Glomerular endothelial cell (primary cell): ENCODE measurements at regions not wholly inside any gene's neighbourhood (a gene's known extent, or its start where the extent isn't known, plus 50 kb on each side); places are given as distances from the start of the nearest gene placed in this dataset.
"Not testable (repeated sequence)": the region's sequence is repeated elsewhere in the genome, so short reads cannot be mapped to it uniquely, and the experiment has no call there.

Experiments used
- DNase-seq: peaks from one replicate; pipeline ENCODE4 v3.0.0-alpha.2; 2011; ENCODE audit warnings: low read depth, low spot score; ENCODE audit errors: extremely low read depth

- DNase-seq = no peak
These were observed 626.5 kb upstream of the AUTS2 start for GRCh38 chr7:68971634-68972340.

DNA sequence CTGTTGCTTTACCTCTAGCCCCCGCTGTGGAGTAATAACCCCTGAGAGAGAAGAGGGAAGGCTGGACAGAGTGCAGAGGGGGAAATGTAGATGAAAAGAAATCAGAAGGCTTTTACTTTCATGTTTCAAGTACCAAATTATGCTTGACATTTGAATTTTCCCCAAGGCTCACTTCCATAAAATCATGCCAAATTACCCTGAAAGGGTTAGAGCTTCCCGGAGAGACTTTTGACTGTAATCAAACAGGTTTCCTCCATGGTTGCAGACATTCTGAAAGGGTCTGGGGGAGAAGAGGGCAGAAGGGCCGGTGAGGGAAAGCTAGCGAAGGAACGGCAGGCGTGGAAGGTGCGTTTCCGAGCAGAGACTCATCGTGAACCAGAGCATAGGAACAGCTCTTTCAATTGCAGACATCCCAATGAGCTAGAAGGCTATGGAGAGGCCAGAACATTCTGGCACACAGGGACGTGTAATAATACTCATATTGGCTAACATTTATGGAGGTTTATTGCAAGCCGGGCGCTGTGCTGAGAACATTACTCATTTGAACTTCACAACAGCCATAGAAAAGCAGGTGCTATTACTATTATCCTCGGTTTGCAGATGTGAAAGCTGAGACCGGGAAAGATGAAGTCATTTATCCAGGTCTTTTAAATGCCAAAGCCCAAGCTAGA lies 620.8 kb upstream of the AUTS2 start:
- DNase-seq = no peak

DNA sequence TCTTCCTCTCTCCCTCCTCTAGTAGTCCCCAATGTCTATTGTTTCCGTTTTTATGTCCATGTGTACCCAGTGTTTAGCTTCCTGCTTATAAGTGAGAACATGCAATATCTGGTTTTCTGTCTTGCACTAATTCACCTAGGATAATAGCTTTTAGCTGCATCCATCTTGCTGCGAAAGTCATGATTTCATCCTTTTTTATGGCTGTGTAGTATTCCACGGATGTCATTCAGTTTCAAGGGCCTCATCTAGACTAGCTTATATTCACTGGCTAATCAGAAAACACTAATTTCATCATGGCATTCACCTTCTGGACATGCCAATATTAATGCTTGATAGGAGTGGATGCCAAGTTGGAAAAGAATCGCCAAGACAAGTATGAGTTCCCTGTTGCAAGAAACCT lies 619.6 kb upstream of the AUTS2 start:
- no peak for DNase-seq

DNA sequence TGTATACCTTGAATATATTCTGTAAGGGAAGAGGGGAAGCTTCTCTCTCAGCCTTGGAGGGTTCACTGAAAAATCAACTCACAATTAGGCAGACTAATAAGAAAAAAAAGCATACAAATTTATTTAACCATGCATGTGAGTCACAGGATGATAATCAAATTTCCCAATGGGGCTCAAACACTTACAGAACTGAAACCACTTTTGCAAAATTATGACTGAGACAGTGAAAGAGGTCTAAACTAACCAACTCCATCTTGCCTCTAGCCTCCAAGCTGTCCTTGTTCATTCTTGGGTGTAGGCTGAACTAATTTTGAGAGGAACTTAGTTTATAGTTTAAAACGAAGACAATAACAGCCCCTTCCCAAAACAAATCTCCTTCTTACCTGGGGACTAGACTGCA lies 618.3 kb upstream of the AUTS2 start:
- no peak for DNase-seq

DNA sequence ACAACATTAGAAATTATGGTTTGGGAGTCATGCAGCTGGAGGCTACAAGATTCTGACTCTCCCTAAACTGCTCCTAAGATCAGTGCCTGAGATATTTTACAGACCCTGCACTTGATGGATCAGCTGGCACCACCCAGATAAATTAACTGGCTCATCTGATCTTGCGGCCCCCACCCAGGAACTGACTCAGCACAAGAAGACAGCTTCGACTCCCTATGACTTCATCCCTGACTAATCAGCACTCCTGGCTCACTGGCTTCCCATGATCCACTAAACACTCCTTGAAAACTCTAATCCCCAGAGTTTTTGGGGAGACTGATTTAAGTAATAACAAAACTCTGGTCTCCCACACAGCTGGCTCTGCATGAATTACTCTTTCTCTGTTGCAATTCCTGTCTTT lies 617.8 kb upstream of the AUTS2 start:
- not testable (repeated sequence) for DNase-seq

- DNase-seq = no peak
These were observed 614.0 kb upstream of the AUTS2 start for GRCh38 chr7:68984306-68984705.

GRCh38 chr7:68994841-68995240 lies 603.4 kb upstream of the AUTS2 start:
- no peak for DNase-seq

- no peak for DNase-seq
These were observed 600.1 kb upstream of the AUTS2 start for GRCh38 chr7:68998136-68998535.

- no peak for DNase-seq
These were observed 595.9 kb upstream of the AUTS2 start for GRCh38 chr7:69002416-69002815.

- DNase-seq = no peak
These were observed 586.1 kb upstream of the AUTS2 start for GRCh38 chr7:69012149-69012548.

DNA sequence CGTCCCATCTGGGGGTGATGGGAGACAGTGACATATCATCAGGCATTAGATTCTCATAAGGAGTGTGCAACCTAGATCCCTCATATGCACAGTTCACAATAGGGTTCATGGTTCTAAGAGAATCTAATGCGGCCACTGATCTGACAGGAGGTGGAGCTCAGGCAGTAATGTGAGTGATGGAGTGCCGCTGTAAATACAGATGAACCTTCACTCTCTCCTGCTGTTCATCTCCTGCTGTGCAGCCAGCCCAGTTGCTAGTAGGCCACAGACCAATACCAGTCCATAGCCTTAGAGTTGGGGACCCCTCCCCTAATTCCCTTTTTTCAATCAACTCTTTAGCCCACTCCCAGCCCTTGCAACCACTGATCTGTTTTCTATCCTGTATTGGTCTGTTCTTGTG lies 581.1 kb upstream of the AUTS2 start:
- DNase-seq = no peak

DNA sequence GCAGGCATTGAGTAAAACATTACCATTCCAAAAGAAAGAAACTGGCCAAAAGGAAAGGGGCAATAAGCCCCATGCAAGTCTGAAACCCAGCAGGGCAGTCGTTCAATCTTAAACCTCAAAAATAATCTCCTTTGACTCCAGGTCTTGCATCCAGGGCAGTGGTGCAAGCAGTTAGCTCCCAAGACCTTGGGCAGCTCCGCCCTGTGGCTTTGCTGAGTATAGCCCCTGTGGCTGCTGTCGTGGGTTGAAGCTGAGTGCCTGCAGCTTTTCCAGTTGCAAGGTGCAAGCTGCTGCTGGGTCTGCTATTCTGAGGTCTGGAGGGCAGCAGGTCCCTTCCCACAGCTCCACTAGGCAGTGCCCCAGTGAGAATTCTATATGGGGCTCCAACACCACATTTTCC lies 580.1 kb upstream of the AUTS2 start:
- no peak for DNase-seq

DNA sequence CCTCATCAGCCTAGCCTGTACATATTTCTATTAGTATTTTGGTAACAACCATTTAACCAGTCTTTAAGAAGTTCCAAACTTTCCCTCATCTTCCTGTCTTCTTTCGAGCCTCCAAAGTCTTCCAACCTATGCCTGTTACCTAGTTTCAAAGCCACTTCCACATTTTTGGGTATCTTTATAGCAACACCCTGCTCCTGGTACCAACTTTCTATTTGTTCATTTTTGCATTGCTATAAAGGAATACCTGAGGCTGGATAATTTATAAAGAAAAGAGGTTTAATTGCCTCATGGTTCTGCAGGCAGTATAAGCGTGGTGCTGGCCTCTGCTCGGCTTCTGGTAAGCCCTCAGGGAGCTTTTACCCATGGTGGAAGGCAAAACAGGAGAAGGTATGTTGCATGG lies 578.8 kb upstream of the AUTS2 start:
- DNase-seq = no peak

GRCh38 chr7:69020536-69020935 lies 577.7 kb upstream of the AUTS2 start:
- no peak for DNase-seq

DNA sequence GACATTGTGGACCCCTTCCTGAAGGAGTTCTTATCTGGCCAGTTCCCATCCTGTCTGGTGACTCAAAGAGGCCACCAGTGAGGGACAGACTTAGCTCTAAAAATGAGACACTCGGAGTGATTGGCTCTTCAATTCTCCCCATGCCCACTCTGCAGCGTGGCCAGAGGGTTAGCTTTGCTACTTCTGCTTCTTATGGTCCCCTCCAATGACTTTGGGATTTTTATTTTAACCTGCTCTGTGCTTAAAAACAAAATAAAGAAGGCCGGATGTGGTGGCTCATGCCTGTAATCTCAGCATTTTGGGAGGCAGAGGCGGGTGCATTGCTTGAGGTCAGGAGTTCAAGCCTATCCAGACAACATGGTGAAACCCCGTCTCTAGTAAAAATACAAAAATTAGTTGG lies 573.0 kb upstream of the AUTS2 start:
- no peak for DNase-seq

GRCh38 chr7:69032848-69033247 lies 565.4 kb upstream of the AUTS2 start:
- no peak for DNase-seq

GRCh38 chr7:69035826-69036225 lies 562.4 kb upstream of the AUTS2 start:
- DNase-seq = no peak

- no peak for DNase-seq
These were observed 562.0 kb upstream of the AUTS2 start for GRCh38 chr7:69036301-69036700.

DNA sequence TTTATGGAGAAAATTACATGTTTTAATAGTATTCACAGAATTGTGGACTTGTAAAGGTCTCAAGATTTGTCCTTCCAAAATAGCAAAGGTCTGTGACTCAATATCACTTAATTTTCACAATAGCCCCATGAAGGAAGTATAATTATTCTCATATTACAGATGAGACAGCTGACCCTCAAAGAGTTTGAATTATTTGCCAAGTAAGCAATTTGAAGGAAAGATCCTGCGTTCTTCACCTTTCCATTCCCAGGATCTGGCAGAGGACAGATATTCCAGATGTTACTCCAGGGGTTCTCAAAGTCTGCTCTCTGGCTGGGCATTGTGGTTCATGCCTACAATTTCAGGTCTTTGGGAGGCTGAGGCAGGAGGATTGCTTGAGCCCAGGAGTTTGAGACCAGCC lies 559.4 kb upstream of the AUTS2 start:
- no peak for DNase-seq

GRCh38 chr7:69042138-69042537 lies 556.1 kb upstream of the AUTS2 start:
- no peak for DNase-seq

DNA sequence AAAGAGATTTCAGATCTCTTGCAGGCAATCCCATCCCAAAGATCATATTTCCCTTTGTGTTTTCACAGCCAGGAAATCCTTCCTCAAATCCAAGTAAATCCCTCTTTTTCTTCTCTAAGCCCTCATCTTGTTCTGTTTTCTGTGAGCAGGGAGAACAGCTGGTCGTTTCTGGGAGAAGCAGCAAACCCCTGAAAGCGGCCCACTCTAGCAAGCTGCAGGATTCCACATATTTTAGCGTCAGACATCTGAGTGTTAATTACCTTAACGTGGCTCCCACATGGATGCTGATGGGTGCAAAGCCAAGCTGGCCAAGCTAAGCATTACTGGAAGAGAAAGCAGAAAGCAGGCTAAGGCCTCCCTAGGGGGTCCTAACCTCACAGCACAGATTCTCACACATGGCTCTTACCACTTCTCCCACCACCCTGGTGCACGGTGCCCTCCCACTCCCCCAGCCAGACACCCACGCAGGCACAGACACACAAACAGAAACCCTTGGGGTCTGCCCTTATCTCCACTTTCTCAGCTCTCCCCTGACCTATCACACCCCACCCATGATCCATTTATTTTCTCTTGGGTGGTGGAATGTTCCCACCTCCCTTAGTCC lies 551.0 kb upstream of the AUTS2 start:
- no peak for DNase-seq

DNA sequence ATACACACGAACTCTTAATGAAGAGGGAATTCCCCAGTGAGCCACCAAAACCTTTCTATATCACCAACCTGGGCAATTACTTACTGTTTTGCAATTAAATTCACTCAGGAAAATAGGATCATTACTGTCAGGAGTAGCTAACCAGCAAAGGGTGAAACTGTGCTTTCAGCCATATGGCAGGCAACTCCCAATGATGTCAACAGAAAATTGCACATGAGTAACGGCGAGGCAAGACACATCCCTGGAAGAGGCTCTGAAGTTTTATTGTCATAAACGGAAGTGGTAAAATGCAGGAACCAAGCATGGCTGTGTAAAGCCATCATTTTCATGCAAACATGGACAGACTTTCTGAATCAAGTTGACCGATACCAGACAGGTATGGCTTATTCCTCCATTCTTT lies 548.9 kb upstream of the AUTS2 start:
- DNase-seq = no peak
